ENCODE measurements at regions not wholly inside any gene's neighbourhood (a gene's known extent, or its start where the extent isn't known, plus 50 kb on each side); places are given as distances from the start of the nearest gene placed in this dataset.

GRCh38 chr7:124202546-124202945 is 169.7 kb upstream of the TMEM229A start:
- TF ChIP-seq CTCF (IDR thresholded peaks at IDR 0.05) (no peak), POLR2A (IDR thresholded peaks at IDR 0.05) (no peak)

All from ovary (tissue), 3 donors.